GM18951 (cell line): ENCODE measurements at regions not wholly inside any gene's neighbourhood (a gene's known extent, or its start where the extent isn't known, plus 50 kb on each side); places are given as distances from the start of the nearest gene placed in this dataset.

Experiments
- POLR2A ChIP-seq: IDR thresholded peaks from 4 replicates; pipeline ENCODE4 v1.6.1; 2011; ENCODE audit warnings: mild to moderate bottlenecking; ENCODE audit not compliant: insufficient read length, insufficient read depth; ENCODE audit errors: extremely low read depth
- in situ Hi-C: fragments of 300-500 bp; cut with MboI; formaldehyde crosslinking; loops from one replicate; pipeline ENCODE4 v1.12.0; 2022; ENCODE audit warnings: low sequenced_read_pairs, mixed read lengths, inconsistent platforms; ENCODE audit not compliant: unreplicated experiment

- no peak for TF ChIP-seq POLR2A
- in situ Hi-C loops = no loop called here
Observed at GRCh38 chr7:67809586-67809985, 813.0 kb downstream of the TYW1 start.

GRCh38 chr7:67813621-67814292 lies 817.1 kb downstream of the TYW1 start:
- in situ Hi-C loops = no loop called here
- TF ChIP-seq POLR2A = no peak

GRCh38 chr7:67817481-67817880 lies 820.8 kb downstream of the TYW1 start:
- TF ChIP-seq POLR2A = no peak
- in situ Hi-C loops = no loop called here

DNA sequence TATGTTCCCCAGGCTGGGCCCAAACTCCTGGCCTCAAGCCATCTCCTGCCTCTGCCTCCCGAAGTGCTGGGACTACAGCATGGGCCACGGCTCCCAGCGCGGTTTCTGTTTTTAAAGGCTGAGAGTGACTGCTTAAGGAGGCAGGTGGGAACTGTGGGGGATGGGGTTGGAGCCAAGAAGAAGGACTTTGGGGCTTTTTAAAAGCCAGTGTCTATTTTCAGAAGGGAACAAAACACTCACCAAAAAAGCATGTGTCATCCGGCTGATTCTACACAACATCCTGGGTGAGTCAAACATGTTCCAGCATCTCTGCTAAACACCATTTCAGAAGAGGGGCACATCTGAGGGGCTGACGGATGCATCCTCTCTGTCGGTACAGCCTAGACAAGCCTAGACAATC lies 824.5 kb downstream of the TYW1 start:
- no peak for TF ChIP-seq POLR2A
- in situ Hi-C loops = no loop called here

- TF ChIP-seq POLR2A = no peak
- in situ Hi-C loops = no loop called here
Observed at GRCh38 chr7:67823345-67823744, 826.7 kb downstream of the TYW1 start.

- in situ Hi-C loops = no loop called here
- TF ChIP-seq POLR2A = no peak
Observed at GRCh38 chr7:67825356-67825755, 828.7 kb downstream of the TYW1 start.

DNA sequence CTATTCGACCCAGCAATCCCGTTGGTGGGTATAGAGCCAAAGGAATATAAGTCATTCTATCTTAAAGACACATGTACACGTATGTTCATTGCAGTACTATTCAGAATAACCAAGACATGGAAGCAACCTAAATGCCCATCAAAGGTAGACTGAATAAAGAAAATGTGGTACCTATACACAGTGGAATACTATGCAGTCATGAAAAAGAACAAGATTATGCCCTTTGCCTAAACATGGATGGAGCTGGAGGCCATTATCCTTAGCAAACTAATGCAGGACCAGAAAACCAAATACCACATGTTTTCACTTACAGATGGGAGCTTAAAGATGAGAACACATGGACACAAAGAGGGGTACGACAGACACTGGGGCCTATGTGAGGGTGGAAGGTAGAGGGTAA lies 845.3 kb downstream of the TYW1 start:
- in situ Hi-C loops = no loop called here
- no peak for TF ChIP-seq POLR2A

- in situ Hi-C loops = no loop called here
- no peak for TF ChIP-seq POLR2A
Observed at GRCh38 chr7:67842571-67842970, 845.9 kb downstream of the TYW1 start.

DNA sequence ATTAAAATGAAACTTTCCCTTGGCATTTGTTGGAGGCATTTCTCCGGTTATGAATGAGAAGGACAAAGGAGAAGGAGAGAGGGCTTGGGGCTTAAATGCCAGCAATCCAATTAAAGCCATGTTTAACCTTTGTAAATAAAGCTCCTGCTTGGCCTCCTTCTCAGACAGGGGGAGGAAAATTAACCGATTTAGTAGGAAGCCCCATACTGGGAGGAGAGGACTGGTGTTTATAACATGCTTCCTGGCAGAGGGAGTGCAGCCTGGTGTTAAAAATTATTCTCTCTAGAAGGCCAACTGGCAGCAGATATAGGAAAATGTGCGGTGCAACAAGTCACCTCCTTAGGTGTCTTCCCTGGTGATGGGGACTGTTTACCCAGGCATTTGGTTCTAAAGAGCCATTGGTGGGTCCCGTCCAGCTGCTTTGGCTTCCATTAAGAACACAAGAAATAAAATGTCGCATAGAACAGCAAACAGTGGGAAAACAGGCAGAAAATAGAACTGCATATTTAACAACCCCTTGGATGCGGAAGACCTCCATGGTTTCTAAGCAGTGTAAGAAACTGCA lies 846.5 kb downstream of the TYW1 start:
- in situ Hi-C loops = no loop called here
- TF ChIP-seq POLR2A = no peak

DNA sequence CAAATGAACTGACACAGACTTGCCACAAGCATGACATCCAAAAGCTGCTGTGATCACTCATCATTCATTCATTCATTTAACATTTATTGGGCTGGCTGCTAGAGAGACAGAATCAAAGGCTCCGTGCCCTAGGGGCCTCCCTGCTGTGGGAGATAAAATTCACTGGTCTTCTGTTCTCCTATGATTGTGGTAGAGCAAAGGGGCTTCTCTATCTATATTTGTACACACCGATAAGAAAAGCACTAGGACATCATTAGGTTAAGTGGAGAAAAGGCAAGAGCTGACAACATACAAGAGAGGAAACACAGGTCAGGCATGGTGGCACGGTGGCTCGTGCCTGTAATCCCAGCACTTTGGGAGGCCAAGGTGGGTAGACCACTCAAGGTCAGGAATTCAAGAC lies 847.0 kb downstream of the TYW1 start:
- in situ Hi-C loops = no loop called here
- no peak for TF ChIP-seq POLR2A

DNA sequence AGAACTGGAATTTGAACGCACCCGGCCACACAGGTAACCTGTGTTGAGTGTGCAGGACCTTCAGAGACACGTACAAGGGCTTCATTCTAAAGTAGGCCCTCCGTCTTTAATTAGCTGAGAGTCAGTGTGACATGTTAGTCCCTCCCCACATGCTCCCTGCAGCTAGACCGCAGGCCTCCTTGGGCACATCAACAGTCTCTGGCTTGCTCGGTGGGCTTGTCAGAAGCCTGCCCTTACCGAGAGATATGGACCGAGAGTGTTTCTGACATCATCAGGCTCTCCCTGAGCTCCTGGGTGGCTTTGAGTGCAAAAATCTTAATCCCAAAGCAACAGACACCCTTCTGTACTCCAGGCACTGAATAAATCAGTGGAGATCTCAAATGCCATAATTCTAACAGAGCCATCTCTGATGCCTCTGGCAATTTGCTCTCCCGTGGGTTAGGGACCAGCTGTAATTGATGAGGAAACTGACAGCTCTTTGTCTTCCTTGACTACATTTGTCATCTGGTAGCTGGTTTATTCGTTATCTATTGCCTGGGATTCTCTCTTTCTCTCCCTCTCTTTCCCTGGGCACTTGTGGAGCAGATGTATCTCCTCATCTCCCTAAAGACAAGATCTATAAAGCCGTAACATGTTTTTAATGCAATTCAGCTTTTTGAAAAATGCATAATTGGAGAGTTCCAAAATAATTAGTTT lies 850.6 kb downstream of the TYW1 start:
- in situ Hi-C loops = no loop called here
- TF ChIP-seq POLR2A = no peak

- TF ChIP-seq POLR2A = no peak
- in situ Hi-C loops = no loop called here
Observed at GRCh38 chr7:67854221-67855178, 857.9 kb downstream of the TYW1 start.

DNA sequence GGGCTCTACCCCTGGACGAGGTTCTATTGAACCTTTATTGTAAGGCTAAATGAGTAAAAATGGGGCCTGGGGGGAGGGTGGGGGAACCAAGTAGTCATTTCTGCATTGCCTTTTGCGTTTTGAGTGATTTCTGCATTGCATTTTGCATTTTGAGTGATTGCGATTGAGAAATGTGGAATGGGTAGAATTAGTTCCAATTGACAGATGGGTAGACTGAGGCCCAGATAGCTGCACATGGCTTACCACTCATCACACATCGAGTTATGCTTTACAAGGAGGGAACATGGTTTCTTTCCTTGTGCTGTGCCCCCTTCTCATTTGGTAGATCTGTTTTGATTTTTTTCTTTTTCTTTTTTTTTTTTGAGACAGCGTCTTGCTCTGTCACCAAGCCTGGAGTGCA lies 858.7 kb downstream of the TYW1 start:
- in situ Hi-C loops = no loop called here
- TF ChIP-seq POLR2A = no peak

GRCh38 chr7:67856046-67856445 lies 859.4 kb downstream of the TYW1 start:
- no peak for TF ChIP-seq POLR2A
- in situ Hi-C loops = no loop called here

GRCh38 chr7:67857698-67858097 lies 861.1 kb downstream of the TYW1 start:
- in situ Hi-C loops = no loop called here
- TF ChIP-seq POLR2A = no peak
